ENCODE measurements at regions not wholly inside any gene's neighbourhood (a gene's known extent, or its start where the extent isn't known, plus 50 kb on each side); places are given as distances from the start of the nearest gene placed in this dataset.

DNA sequence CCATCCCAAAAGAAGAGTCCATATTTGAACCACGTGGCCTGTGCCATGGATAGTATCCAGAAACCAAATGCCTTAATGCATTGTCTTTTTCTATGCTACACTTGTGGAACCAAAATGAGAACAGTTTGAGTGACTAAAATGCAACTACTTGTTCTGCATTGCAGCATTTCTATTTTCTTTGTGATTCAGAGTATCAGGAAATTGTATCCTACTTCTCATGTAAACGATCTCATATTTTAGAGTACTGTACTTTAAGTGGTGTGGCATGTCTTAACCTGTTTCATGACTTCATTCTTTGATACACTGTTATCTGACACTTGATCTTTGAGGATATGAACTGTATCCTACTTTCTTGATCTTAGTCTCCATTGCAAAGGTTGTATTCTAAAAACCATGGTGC lies 167.2 kb upstream of the WDR1 start:
- Histone ChIP-seq H3K4me1 (ENCODE audit: insufficient read depth) (no peaks in the 10 kb centered on the region), H3K36me3 (ENCODE audit: insufficient read depth) (no peaks in the 10 kb centered on the region), H3K4me3 (ENCODE audit: low read depth, low read length) (no peak overlapping the region), H3K27ac (ENCODE audit: low read depth) (no peak overlapping the region)
- no peak for DNase-seq (ENCODE audit: extremely low spot score)
- 74% methylated on average over 2 of the region's 2 CpGs for WGBS

DNA sequence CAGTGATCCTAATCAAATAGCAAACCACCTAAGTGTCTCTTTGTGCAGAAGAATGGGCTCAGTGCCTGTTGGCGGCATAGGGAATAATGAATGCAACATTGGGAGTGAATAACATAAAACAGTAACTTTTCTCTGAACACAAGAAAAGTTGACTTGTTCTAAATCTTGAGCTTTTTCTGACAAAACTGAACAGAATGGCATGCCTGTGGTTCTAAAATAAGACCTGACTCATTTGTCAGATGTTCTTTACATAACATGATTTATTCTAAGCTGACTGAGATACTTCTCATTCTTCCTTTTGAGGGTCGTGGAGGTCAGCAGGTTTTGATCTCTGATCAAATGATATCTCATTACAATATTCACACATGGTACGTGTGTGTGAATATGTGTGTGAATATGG lies 165.4 kb upstream of the WDR1 start:
- no peak overlapping the region for H3K4me3 ChIP-seq (ENCODE audit: low read depth, low read length)
- H3K4me1 ChIP-seq (ENCODE audit: insufficient read depth) = no peaks in the 10 kb centered on the region
- DNase-seq (ENCODE audit: extremely low spot score) = no peak
- H3K27ac ChIP-seq (ENCODE audit: low read depth) = no peak overlapping the region
- no peaks in the 10 kb centered on the region for H3K36me3 ChIP-seq (ENCODE audit: insufficient read depth)
- 68% methylated on average over 3 of the region's 3 CpGs for WGBS

DNA sequence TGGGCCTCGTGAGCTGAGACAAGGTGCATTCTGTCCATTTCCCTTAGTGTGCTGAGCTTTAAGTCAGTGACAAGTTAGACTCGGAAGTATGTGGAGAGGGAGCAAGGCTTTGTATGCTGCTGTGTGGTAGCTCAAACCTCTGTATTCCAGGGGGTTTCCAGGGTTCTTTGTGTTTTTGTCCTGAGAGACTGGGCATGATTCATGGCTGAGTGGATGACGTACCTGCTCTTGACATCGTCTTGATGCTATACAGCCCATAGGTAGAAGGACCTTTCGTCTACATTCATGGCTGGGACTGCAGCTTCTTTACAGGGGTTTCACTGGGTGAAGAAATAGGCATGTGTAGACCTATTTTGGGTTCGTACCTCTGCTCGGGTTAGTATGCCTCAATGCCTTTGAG lies 162.7 kb upstream of the WDR1 start:
- Histone ChIP-seq H3K36me3 (ENCODE audit: insufficient read depth) (no peaks in the 10 kb centered on the region), H3K27ac (ENCODE audit: low read depth) (no peak overlapping the region), H3K4me1 (ENCODE audit: insufficient read depth) (no peaks in the 10 kb centered on the region), H3K4me3 (ENCODE audit: low read depth, low read length) (no peak overlapping the region)
- 85% methylated on average over 7 of the region's 7 CpGs for WGBS
- DNase-seq (ENCODE audit: extremely low spot score) = no peak

DNA sequence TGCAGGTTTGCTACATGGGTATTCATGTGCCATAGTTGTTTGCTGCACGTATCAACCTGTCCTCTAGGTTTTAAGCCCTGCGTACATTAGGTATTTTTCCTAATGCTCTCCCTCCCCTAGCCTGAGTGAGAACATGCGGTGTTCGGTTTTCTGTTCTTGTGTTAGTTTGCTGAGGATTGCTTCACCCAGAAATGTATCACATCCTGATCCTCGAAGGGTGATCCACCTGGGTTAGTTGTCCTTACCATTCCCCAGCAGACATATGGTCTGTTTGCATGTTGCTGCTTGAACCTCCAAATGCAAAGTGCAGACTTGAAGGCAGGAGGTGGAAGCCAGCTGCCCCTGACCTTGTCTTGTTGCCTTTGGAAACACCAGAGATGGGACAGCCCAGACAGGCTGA lies 161.5 kb upstream of the WDR1 start:
- no peaks in the 10 kb centered on the region for H3K36me3 ChIP-seq (ENCODE audit: insufficient read depth)
- H3K27ac ChIP-seq (ENCODE audit: low read depth) = no peak overlapping the region
- H3K4me1 ChIP-seq (ENCODE audit: insufficient read depth) = no peaks in the 10 kb centered on the region
- 87% methylated on average over 5 of the region's 5 CpGs for WGBS
- no peak overlapping the region for H3K4me3 ChIP-seq (ENCODE audit: low read depth, low read length)
- no peak for DNase-seq (ENCODE audit: extremely low spot score)

DNA sequence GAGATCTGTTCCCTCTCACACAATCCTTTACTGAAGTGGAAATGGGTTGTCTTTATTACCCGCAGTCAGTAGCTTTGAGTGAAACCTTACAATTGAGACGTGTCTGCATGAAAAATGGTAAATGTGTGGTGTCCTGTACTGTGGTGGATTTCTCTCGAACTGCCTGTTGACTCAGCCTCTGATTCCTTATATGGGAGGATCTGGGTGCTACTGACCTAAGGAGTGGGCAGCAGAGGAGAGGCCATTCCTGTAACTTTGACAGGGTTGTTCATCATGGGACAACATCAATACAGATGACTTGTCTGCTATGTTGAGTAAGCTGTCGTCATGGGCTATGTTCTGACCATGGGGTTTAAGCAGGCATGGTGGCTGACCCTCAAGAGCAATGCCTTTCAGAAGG lies 159.6 kb upstream of the WDR1 start:
- H3K36me3 ChIP-seq (ENCODE audit: insufficient read depth) = no peaks in the 10 kb centered on the region
- no peak overlapping the region for H3K4me3 ChIP-seq (ENCODE audit: low read depth, low read length)
- no peaks in the 10 kb centered on the region for H3K4me1 ChIP-seq (ENCODE audit: insufficient read depth)
- no peak overlapping the region for H3K27ac ChIP-seq (ENCODE audit: low read depth)
- no peak for DNase-seq (ENCODE audit: extremely low spot score)
- 81% methylated on average over 4 of the region's 4 CpGs for WGBS

DNA sequence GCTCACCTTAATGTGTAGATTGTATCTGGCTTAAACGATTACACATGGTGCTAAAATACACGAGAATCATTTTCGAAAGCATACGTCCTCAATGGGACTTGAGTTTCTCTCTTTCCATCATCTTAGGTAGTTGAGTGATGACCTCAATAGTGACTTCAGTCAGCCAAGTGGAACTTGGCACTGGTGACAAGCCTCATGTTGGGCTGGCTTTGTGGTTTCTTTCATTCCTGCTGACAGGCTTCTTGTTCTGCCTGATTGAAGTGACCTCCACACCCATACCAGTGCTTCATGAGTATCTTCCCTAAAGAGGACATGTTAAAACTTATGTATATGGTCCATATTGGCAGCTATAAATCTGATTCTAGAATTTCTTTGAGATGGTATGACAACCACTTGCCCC lies 159.1 kb upstream of the WDR1 start:
- Histone ChIP-seq H3K4me3 (ENCODE audit: low read depth, low read length) (no peak overlapping the region), H3K27ac (ENCODE audit: low read depth) (no peak overlapping the region), H3K36me3 (ENCODE audit: insufficient read depth) (no peaks in the 10 kb centered on the region), H3K4me1 (ENCODE audit: insufficient read depth) (no peaks in the 10 kb centered on the region)
- no peak for DNase-seq (ENCODE audit: extremely low spot score)
- WGBS = 93% methylated on average over 4 of the region's 4 CpGs

DNA sequence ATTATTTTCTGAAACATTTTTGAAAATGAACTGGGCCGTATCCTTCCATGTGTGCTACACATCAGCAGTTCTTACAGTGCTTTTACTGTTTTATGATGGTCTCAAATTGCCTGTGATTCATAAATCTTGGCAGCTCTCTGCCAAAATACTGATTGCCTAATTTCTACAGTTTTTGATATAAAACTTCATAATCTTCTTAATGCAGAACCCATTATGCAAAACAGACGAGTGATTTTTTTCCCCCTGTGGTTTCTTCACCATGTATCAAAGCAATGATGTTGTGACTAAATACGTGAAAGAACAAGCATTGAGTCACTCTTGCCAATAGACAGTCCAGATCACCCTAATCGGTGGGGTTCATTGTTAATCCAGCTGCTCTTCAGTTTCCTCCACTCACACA lies 156.4 kb upstream of the WDR1 start:
- DNase-seq (ENCODE audit: extremely low spot score) = no peak
- Histone ChIP-seq H3K27ac (ENCODE audit: low read depth) (no peak overlapping the region), H3K4me1 (ENCODE audit: insufficient read depth) (no peaks in the 10 kb centered on the region), H3K36me3 (ENCODE audit: insufficient read depth) (no peaks in the 10 kb centered on the region), H3K4me3 (ENCODE audit: low read depth, low read length) (no peak overlapping the region)
- WGBS = 65% methylated on average over 4 of the region's 4 CpGs

DNA sequence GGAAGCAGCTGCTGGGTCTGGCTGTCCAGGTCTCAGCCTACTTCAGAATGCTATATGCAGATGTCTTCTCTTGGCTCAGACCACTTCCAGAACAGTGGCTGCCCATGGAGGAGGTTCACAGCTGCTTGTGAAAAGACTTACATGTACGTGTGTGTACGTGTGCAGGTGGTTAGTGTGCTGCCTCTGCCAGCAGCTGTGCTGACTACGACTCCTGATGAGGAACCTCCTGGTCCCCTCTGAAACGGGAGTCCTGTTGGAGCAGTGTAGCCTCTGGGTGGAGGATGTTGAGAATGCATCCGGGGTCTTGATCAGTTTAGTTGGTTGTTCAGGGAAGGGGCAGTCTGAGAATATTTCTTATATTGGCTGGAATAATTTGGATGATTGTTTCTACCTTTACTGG lies 155.9 kb upstream of the WDR1 start:
- no peaks in the 10 kb centered on the region for H3K36me3 ChIP-seq (ENCODE audit: insufficient read depth)
- no peak overlapping the region for H3K4me3 ChIP-seq (ENCODE audit: low read depth, low read length)
- no peaks in the 10 kb centered on the region for H3K4me1 ChIP-seq (ENCODE audit: insufficient read depth)
- H3K27ac ChIP-seq (ENCODE audit: low read depth) = no peak overlapping the region
- WGBS = 80% methylated on average over 5 of the region's 5 CpGs
- no peak for DNase-seq (ENCODE audit: extremely low spot score)

DNA sequence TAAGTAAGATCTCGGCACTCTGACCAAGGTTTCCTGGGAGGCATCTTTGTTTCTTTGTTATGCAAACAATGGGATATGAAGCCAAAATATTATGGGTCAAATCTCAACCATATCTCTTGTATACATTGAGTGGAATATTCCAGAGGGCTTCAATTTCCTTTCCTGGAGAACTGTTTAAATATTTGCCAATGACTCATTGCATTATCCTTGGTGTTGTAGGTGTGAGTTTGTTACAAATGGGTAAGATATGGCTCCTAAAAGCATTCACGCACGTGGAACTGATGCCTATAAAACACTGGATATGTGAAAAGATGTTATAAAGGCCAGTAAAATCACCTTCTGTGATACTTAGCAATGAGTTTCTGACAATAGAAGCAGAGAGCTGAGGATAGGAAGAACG lies 150.5 kb upstream of the WDR1 start:
- no peak overlapping the region for H3K27ac ChIP-seq (ENCODE audit: low read depth)
- H3K4me1 ChIP-seq (ENCODE audit: insufficient read depth) = no peaks in the 10 kb centered on the region
- no peak for DNase-seq (ENCODE audit: extremely low spot score)
- no peak overlapping the region for H3K4me3 ChIP-seq (ENCODE audit: low read depth, low read length)
- no peaks in the 10 kb centered on the region for H3K36me3 ChIP-seq (ENCODE audit: insufficient read depth)
- 54% methylated on average over 4 of the region's 4 CpGs for WGBS

DNA sequence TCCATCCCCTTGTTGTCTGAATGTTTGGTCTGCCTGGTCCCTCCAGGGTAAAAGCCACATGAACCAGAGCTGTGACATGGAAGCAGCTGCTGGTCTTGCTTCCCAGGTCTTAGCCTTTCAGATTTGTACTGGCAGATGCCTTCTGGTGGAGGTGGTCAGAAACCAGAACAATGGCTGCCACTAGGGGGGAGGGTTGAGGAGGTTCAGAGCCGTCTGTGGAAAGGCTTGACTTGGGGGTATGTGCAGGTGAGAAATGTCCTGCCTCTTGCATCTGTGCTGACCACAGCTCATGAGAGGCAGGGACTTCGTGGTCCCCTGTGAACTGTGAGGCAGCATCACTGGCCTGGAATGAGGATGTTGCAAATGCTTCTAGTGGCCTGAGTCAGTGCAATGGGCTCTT lies 144.2 kb upstream of the WDR1 start:
- H3K36me3 ChIP-seq (ENCODE audit: insufficient read depth) = no peaks in the 10 kb centered on the region
- H3K27ac ChIP-seq (ENCODE audit: low read depth) = no peak overlapping the region
- no peaks in the 10 kb centered on the region for H3K4me1 ChIP-seq (ENCODE audit: insufficient read depth)
- H3K4me3 ChIP-seq (ENCODE audit: low read depth, low read length) = no peak overlapping the region
- WGBS = 59% methylated on average over 2 of the region's 2 CpGs
- DNase-seq (ENCODE audit: extremely low spot score) = no peak

DNA sequence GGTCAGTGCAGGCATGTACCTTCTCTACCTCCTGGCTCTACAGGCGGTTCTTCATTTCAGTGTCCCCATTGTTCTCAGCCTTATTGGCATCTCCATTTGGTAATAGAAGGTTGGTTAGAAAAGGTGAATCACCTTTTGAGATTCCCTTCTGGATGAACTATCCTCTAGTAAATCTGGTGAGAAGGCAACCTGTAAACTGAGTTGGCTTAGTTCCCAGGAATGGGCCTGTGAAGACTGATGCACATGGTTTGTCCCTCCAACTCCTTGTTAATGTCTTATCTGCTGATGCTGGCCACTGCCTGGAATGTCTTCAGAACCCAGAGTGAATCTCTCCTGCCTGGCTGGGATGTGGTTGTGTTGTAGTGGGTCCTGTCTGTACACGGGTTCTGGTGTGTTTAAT lies 143.4 kb upstream of the WDR1 start:
- WGBS = 84% methylated on average over 2 of the region's 2 CpGs
- no peak overlapping the region for H3K4me3 ChIP-seq (ENCODE audit: low read depth, low read length)

DNA sequence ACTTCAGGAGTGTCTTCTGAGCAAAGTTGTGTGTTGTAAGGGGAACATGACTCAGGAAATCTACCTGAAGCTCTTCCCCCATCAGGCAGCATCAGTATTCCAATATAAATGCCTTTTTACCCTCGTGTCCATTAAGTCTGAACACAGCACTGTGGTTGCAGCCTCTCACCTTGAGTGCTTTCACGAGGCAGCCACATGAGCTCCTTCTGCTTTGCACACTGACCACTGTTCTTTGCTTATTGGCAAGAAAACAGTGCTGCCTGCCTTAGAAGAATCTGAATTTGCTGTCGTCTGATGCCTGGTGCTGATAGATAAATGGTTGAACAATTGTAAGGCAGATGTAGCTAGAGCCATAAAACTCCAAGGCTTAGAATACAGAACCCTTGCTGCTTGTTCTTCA lies 139.6 kb upstream of the WDR1 start:
- no peaks in the 10 kb centered on the region for H3K36me3 ChIP-seq (ENCODE audit: insufficient read depth)
- H3K4me1 ChIP-seq (ENCODE audit: insufficient read depth) = no peaks in the 10 kb centered on the region
- H3K4me3 ChIP-seq (ENCODE audit: low read depth, low read length) = no peak overlapping the region
- no peak for DNase-seq (ENCODE audit: extremely low spot score)
- no peak overlapping the region for H3K27ac ChIP-seq (ENCODE audit: low read depth)
- 47% methylated on average over 3 of the region's 3 CpGs for WGBS

More for the DNA sequence above, 143.4 kb upstream of the WDR1 start:
- DNase-seq (ENCODE audit: extremely low spot score) = no peak
- Histone ChIP-seq H3K36me3 (ENCODE audit: insufficient read depth) (no peaks in the 10 kb centered on the region), H3K4me1 (ENCODE audit: insufficient read depth) (no peaks in the 10 kb centered on the region), H3K27ac (ENCODE audit: low read depth) (no peak overlapping the region)

DNA sequence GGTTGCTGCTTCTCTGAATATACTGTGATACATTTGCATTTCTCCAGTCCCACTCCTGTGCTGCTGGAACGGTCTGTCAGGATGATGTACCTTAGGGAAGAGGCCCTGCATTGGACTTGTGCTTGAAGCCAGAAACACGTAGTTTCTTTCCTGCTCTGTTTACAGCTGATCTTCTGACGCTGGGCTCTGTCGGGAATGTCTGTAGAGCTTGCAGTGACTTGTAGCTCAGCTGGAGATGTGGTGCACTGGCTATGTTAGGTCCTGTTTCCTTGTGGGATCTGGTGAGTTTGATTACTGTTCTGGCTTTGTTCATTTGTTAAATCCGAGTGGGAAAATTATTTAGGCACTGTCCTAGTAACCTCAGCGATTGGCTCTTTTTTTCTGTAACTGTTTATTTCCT lies 137.2 kb upstream of the WDR1 start:
- H3K36me3 ChIP-seq (ENCODE audit: insufficient read depth) = no peaks in the 10 kb centered on the region
- H3K4me3 ChIP-seq (ENCODE audit: low read depth, low read length) = no peak overlapping the region
- WGBS = 54% methylated on average over 6 of the region's 6 CpGs
- H3K4me1 ChIP-seq (ENCODE audit: insufficient read depth) = no peaks in the 10 kb centered on the region
- peak; percentile 23 for DNase-seq (ENCODE audit: extremely low spot score)
- no peak overlapping the region for H3K27ac ChIP-seq (ENCODE audit: low read depth)

DNA sequence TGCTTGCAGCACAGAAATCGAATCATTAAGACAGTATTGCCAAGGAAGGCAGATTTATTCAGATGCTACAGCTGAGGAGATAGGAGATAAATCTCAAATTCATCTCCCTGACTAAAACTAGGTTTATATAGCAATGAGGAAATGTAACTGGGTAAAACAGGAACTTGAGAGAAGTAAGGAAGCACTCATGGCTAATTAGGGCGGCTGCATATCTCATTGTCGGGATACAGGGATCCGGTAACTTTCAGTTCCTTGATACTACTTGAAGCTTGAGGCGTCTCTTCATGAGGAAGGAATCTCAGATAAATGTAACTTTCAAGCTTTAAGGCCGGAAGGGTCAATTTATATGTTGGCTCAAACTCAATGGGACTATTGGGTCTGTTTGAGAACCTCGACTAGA lies 129.2 kb upstream of the WDR1 start:
- no peak for DNase-seq (ENCODE audit: extremely low spot score)
- no peak overlapping the region for H3K4me3 ChIP-seq (ENCODE audit: low read depth, low read length)
- WGBS = 89% methylated on average over 7 of the region's 7 CpGs
- H3K4me1 ChIP-seq (ENCODE audit: insufficient read depth) = no peaks in the 10 kb centered on the region
- no peaks in the 10 kb centered on the region for H3K36me3 ChIP-seq (ENCODE audit: insufficient read depth)
- H3K27ac ChIP-seq (ENCODE audit: low read depth) = no peak overlapping the region

DNA sequence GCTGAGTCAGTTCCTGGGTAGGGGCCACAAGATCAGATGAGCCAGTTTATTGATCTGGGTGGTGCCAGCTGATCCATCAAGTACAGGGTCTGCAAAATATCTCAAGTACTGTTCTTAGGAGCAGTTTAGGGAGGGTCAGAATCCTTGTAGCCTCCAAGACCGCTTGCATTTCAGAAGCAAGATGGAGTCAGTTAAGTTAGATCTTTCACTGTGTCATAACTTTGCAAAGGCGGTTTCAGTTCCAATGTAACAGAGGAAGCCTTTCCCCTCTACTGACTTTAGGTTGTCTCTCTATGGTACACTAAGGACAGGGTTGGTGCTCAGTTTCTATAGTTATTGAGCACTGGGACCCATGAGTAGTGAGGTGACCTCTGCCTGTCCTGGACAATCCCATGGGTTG lies 127.3 kb upstream of the WDR1 start:
- no peak for DNase-seq (ENCODE audit: extremely low spot score)
- H3K36me3 ChIP-seq (ENCODE audit: insufficient read depth) = no peaks in the 10 kb centered on the region
- H3K4me3 ChIP-seq (ENCODE audit: low read depth, low read length) = no peak overlapping the region
- H3K4me1 ChIP-seq (ENCODE audit: insufficient read depth) = no peaks in the 10 kb centered on the region
- WGBS = 93% methylated on average over 2 of the region's 2 CpGs
- H3K27ac ChIP-seq (ENCODE audit: low read depth) = no peak overlapping the region

Data from urinary bladder (tissue), 3 donors.